ENCODE measurements at regions not wholly inside any gene's neighbourhood (a gene's known extent, or its start where the extent isn't known, plus 50 kb on each side); places are given as distances from the start of the nearest gene placed in this dataset.

DNA sequence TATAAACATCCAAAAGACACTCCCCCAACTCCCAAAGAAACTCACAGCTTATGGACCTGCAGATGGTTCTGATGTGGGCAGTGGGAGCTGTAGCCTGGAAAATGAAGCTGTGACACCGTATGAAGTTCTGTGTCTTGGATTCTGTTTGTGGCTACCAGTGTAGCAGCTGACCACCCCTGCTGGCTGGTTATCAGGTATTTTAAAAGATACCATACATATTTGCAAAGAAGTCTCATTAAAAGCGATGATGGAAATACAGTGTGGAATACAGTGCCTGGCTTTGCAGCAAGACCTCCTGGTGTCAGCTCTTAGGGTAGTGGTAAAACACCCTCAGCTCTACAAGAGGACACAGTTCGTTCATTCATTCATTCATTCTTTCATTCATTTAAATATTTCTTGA is 194.3 kb upstream of the PRKCQ start:
- ATAC-seq (no peak), DNase-seq (ENCODE audit: extremely low read depth in 1 of 4, low spot score in 3 of 4) (no peak), FAIRE-seq (no peak)
- no peak overlapping the region for H3K4me2 ChIP-seq (ENCODE audit: insufficient read depth, low read length)
- no peak overlapping the region for H3K4me3 ChIP-seq
- H3K27ac ChIP-seq (ENCODE audit: extremely low read depth, low read depth, low read length), result no peak overlapping the region
- no peaks in the 10 kb centered on the region for H3K9me3 ChIP-seq (replicated peaks; ENCODE audit: control insufficient read depth, insufficient read depth, low read depth, low read length)
- no peak overlapping the region for H3K9ac ChIP-seq (ENCODE audit: insufficient read depth in 1 of 2, low read depth in 2 of 2, low read length in 2 of 2)
- 0% methylated on average over 3 of the region's 3 CpGs for WGBS (ENCODE audit: insufficient coverage, low coverage, missing lambda C conversion rate)
- H3K27me3 ChIP-seq (ENCODE audit: control insufficient read depth in 2 of 2, insufficient read depth in 2 of 2, low read length in 2 of 2), result peaks cover 0 to 11% of the 10 kb centered on the region in 2 experiments; a peak in 3 of 5 replicates
- ChIA-PET POLR2A (no interaction called here), CTCF (ENCODE audit: low intra/inter-chr PET ratio) (no interaction called here)
- H2AFZ ChIP-seq (ENCODE audit: low read depth, low read length), result no peak overlapping the region
- no peaks in the 10 kb centered on the region for H3K79me2 ChIP-seq (ENCODE audit: control insufficient read depth, insufficient read depth, low read length)
- no TSS peak for BruUV-seq (replicated peaks)
- H3K36me3 ChIP-seq (ENCODE audit: control insufficient read depth, insufficient read depth, low read length), result no peaks in the 10 kb centered on the region
- in situ Hi-C loops (cut with MboI) (no loop called here), intact Hi-C loops (cut with micrococcal nuclease) (no loop called here)
- no peaks in the 10 kb centered on the region for H3K4me1 ChIP-seq (replicated peaks in 1 of 2; ENCODE audit: control insufficient read depth in 2 of 2, insufficient read depth in 2 of 2, low read length in 2 of 2)
- no peaks in the 10 kb centered on the region for H4K20me1 ChIP-seq (replicated peaks; ENCODE audit: control insufficient read depth, insufficient read depth, low read length)
- no peaks in the 10 kb centered on the region for H3K9me1 ChIP-seq (ENCODE audit: control insufficient read depth, insufficient read depth, low read length)
- TF ChIP-seq, protein P1, sequence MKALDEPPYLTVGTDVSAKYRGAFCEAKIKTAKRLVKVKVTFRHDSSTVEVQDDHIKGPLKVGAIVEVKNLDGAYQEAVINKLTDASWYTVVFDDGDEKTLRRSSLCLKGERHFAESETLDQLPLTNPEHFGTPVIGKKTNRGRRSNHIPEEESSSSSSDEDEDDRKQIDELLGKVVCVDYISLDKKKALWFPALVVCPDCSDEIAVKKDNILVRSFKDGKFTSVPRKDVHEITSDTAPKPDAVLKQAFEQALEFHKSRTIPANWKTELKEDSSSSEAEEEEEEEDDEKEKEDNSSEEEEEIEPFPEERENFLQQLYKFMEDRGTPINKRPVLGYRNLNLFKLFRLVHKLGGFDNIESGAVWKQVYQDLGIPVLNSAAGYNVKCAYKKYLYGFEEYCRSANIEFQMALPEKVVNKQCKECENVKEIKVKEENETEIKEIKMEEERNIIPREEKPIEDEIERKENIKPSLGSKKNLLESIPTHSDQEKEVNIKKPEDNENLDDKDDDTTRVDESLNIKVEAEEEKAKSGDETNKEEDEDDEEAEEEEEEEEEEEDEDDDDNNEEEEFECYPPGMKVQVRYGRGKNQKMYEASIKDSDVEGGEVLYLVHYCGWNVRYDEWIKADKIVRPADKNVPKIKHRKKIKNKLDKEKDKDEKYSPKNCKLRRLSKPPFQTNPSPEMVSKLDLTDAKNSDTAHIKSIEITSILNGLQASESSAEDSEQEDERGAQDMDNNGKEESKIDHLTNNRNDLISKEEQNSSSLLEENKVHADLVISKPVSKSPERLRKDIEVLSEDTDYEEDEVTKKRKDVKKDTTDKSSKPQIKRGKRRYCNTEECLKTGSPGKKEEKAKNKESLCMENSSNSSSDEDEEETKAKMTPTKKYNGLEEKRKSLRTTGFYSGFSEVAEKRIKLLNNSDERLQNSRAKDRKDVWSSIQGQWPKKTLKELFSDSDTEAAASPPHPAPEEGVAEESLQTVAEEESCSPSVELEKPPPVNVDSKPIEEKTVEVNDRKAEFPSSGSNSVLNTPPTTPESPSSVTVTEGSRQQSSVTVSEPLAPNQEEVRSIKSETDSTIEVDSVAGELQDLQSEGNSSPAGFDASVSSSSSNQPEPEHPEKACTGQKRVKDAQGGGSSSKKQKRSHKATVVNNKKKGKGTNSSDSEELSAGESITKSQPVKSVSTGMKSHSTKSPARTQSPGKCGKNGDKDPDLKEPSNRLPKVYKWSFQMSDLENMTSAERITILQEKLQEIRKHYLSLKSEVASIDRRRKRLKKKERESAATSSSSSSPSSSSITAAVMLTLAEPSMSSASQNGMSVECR (CRISPR knock-in tag; IDR thresholded peaks at IDR 0.05), result no peak
- TF ChIP-seq, protein P2, sequence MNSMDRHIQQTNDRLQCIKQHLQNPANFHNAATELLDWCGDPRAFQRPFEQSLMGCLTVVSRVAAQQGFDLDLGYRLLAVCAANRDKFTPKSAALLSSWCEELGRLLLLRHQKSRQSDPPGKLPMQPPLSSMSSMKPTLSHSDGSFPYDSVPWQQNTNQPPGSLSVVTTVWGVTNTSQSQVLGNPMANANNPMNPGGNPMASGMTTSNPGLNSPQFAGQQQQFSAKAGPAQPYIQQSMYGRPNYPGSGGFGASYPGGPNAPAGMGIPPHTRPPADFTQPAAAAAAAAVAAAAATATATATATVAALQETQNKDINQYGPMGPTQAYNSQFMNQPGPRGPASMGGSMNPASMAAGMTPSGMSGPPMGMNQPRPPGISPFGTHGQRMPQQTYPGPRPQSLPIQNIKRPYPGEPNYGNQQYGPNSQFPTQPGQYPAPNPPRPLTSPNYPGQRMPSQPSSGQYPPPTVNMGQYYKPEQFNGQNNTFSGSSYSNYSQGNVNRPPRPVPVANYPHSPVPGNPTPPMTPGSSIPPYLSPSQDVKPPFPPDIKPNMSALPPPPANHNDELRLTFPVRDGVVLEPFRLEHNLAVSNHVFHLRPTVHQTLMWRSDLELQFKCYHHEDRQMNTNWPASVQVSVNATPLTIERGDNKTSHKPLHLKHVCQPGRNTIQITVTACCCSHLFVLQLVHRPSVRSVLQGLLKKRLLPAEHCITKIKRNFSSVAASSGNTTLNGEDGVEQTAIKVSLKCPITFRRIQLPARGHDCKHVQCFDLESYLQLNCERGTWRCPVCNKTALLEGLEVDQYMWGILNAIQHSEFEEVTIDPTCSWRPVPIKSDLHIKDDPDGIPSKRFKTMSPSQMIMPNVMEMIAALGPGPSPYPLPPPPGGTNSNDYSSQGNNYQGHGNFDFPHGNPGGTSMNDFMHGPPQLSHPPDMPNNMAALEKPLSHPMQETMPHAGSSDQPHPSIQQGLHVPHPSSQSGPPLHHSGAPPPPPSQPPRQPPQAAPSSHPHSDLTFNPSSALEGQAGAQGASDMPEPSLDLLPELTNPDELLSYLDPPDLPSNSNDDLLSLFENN (IDR thresholded peaks at IDR 0.05; ENCODE audit: low read depth in 2 of 2, low read length in 2 of 2), result no peak
- TF ChIP-seq, protein P3, sequence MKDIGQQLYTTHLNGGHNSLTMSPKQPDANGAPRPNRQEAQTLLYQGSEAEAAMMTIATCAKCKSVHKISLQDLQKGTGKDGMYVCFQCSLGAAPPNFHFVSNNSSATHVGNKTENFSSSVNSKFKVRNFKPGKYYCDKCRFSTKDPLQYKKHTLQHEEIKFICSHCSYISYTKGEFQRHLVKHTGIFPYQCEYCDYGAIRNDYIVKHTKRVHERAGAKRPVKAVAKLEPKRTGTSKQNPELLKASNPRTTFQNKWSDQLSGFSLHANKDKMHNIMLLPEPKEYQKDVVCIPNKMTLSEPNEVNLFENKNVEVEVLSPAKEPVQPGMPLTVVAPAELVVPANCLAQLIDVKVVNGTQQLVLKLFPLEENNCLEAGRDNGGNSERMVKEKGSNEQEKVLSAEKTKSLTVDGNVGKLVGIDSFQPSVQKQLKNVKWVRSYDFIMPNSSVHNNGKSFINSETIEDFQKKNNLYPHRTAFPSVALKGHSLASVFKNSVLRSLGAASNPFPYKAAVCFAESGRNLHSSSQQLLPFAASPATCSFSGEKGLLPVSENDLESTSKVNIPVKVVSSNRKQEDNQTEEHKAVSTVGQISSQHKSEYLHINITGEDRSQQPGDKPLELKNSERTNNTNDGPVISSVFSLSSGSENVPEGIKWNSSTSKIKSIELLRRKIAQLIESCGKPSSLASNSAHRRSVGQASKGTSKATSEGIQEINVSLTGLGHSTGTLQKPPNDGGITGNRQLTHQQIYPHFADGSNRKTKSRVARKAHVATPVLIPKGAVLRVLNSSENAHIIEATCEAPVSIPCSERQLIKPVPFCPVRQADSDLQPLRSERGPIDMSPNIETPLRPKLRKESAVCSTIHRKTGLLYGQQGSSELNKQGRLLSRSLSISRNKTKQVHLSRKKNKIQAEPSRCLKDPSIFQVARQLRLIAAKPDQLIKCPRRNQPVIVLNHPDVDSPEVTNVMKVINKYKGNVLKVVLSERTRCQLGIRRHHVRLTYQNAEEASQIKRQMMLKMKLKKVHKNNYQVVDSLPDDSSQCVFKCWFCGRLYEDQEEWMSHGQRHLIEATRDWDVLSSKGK (CRISPR knock-in tag; IDR thresholded peaks at IDR 0.05), result no peak
- TF ChIP-seq ZNF717 (CRISPR knock-in tag; IDR thresholded peaks at IDR 0.05) (no peak), BRD9 (IDR thresholded peaks at IDR 0.05; ENCODE audit: low read depth, partially characterized antibody) (no peak), RBBP5 (IDR thresholded peaks at IDR 0.05; ENCODE audit: borderline replicate concordance, insufficient read depth, low read length, poor library complexity, severe bottlenecking) (no peak), MTA3 (IDR thresholded peaks at IDR 0.05; ENCODE audit: borderline replicate concordance) (no peak), NFIC (IDR thresholded peaks at IDR 0.05) (no peak), ZBTB8A (IDR thresholded peaks at IDR 0.05; ENCODE audit: partially characterized antibody) (no peak), ZFP30 (CRISPR knock-in tag; IDR thresholded peaks at IDR 0.05; ENCODE audit: borderline replicate concordance) (no peak), ZNF436 (CRISPR knock-in tag; IDR thresholded peaks at IDR 0.05) (no peak)
